ENCODE measurements at regions not wholly inside any gene's neighbourhood (a gene's known extent, or its start where the extent isn't known, plus 50 kb on each side); places are given as distances from the start of the nearest gene placed in this dataset.
"Not testable (repeated sequence)": the region's sequence is repeated elsewhere in the genome, so short reads cannot be mapped to it uniquely, and the experiment has no call there.

DNA sequence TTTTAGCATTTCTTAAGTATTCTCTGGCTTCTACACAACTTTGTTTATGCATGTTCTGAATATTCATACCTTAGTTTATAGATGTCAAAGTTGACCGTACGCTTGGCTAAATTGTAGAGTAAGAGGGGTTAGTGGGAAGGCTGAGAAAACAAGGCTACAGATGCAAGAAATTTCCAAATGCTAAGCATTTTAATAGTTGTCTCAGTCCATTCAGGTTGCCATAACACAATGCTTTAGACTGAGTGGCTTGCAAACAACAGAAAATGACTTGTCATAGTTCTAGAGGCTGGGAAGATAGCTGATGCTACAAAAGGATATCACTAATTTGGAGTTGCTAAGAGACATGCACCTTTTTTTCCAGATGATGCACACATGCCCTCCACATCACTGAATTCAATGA, 53.0 kb upstream of the C1QTNF3 start:
- not testable (repeated sequence) for DNase-seq

DNA sequence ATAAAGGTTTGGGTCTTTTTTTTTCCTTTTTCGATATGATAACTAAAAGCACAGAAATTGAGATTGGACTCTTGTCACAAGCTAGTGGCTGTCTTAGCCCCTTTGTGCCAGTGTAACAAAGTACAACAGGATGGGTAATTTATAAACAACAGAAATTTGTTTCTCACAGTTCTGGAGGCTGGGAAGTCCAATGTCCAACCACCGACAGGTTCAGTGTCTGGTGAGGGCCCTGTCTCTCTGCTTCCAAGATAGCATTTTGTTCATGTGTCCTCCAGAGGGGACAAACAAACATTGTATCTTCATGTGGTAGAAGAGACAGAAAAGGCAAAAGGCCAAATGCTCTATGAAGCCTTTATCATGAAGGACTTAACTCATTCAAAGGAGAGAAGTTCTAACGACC, 56.9 kb upstream of the C1QTNF3 start:
- not testable (repeated sequence) for DNase-seq

DNA sequence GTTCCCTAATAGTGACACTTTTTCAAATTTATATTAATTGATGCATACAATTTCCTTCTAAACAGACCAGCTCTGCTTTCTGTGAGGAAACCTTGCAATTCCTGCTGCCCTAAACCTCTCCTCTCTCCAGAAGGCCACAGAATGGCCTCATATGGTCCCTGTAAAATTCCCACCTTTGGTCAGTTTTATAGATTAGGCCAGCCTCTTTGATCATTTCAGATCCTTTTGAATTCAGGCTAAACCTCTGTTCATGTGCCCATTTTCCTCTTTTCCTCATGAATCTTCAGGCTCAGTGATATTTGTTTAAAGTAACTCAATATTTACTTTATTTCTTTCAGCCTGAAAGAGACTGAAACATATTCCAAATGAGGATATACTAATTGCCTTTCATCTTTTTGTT, 58.6 kb upstream of the C1QTNF3 start:
- DNase-seq: not testable (repeated sequence)

DNA sequence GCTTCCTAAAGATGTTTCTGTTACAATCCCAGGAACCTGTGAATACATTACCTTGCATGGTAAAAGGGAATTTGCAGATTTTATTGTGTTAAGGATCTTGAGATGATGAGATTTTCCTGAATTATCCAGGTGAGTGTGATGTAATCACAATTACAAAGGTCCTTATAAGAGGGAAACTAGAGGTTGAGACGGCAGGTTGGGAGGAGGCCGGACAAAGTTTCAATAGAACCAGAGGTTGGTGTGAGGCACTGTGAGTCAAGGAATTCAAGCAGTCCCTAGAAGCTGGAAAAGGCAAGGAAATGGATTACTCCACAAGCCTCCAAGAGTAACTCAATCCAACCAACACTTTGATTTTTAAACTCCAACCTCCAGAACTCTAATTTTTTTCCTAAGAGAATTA, 65.9 kb upstream of the C1QTNF3 start:
- DNase-seq: not testable (repeated sequence)

DNA sequence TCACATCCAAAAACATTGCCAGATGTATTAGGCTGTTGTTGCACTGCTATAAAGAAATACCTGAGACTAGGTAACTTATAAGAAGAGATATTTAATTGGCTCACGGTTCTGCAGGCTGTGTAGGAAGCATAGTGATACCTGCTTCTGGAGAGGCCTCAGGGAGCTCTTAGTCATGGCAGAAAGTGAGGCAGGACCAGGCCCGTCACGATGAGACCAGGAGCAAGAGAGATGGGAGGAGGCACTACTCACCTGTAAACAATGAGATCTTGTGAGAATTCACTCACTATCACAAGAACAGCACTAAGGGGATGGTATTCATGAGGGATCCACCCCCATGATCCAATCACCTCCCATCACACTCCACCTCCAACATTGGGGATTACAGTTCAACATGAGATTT, 81.3 kb upstream of the C1QTNF3 start:
- not testable (repeated sequence) for DNase-seq

DNA sequence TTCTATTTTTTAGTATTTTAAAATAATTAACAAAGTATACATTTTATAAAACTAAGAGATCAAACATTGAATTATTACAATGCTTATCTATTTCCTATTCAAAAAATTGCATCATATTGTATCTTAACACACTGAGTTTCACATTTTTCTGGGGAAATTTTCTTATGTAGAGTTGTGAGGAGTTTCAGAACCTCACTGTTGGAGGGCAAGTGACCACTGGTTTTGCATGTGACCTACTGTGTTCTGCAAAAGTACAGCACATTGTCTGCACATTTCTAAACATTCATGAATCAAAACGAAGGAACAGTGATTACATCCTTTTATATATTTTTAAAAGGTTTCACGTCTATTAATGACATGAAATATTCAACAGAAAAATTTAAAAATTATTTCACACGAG, 82.3 kb upstream of the C1QTNF3 start:
- DNase-seq: not testable (repeated sequence)

DNA sequence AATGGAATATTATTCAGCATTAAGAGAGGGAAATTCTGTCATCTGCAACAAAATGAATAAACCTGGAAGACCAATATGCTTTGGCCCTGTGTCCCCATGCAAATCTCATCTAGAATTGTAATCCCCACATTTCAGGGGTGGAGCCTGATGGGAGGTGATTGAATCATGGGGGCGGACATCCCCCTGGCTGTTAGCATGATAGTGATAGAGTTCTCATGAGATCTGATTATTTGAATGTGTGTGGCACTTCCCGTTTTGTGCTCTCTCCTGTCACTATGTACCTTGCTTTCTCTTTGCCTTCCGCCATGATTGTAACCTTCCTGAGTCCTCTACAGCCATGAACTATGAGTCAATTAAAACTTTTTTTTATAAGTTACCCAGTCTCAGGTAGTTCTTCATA, 83.7 kb upstream of the C1QTNF3 start:
- not testable (repeated sequence) for DNase-seq

DNA sequence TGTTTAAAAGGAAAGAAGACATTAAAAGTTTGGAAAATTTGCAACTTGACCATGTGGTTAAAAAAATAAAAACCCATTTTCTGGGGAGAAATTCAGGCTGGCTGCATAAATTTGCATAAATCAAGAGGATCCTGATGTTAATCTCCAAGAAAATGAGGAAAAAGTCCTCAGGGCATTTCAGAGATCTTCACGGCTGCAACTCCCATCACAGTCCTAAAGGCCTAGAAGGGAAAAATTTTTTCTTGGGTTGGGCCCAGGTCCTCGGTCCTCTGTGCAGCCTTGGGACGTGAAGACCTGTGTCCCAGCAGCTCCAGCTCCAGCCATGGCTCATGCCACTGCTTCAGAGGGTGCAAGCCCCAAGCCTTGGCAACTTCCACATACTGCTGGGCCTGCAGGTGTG, 84.8 kb upstream of the C1QTNF3 start:
- DNase-seq: not testable (repeated sequence)

DNA sequence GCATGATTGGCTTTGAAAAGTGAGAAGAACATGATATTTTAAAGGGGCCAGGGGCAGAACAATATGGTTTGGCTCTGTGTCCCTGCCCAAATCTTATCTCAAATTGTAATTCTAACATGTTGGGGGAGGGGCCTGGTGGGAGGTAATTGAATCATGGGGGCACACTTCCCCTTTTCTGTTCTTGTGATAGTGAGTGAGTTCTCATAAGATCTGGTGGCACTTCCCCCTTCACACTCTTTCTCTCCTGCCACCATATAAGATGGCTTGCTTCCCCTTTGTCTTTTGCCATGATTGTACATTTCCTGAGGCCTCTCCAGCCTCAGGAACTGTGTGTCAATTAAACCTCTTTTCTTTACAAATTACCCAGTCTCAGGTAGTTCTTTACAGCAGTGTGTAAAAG, 85.9 kb upstream of the C1QTNF3 start:
- DNase-seq: not testable (repeated sequence)

DNA sequence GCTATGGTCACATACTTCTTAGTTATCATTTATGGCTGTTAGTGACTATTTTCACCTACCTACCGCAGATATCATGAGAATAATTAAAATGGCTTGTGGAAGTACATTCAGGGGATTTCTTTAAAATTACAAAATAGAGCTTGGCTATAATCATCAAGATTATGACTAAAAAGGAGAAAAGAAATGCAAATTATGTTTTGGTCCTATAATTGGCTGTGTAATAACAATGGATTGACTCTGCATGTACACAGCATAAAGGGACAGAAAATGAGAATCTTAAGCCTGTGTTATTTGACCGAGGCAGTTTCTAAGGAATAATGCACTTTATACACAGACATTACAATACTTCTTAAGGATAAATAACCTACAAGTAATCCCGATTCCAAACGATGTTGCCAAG, 112.0 kb upstream of the C1QTNF3 start:
- DNase-seq: not testable (repeated sequence)

DNA sequence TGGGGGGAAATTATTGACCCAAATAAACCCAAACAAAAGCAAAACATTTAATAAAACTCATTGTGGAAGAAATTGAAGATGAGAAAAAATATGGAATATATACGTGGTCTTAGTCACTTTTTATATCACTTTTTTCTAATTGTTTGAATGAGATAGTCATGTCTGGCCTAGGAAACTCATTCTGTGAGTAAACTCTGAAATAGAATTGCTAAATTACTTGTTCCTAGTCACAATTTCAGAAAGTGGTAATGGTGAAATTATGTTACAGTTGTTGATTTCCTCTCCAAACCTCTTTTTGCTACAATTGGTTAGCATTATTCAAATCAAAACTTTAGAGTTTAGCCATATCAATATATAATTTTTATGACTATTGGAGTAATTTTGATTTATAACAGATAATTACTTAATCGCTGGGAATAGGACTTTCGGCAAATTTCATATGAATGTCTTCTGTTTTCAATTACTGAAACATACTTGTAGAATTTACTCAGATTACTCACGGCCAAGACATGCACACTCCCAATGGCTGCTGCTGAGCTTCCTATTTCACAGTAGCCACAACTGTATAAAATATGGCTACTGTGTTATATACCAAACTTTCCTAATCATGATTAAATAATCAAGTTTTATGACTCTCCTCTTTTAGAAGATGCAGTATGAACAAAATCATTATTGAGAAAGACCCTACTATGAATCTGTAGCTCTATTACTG, 113.8 kb upstream of the C1QTNF3 start:
- DNase-seq: not testable (repeated sequence)

DNA sequence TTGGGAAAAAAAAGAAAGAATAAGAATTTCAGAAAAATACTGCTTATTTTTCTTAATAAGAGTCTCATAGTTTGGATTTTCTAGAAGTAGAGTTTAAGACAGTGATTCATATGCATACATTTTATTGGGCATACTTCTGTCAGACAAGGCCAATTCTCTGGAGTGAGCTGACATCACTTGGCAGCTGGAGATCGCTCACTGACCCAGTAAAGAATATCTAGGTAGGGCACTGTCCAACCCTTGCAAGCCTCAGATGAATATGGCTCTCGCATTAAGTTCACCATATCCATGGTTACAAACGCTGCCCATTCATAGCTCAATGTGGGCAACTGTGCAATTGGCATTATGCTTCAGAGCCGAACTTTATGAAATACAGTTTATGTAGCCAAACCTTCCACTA, 117.9 kb upstream of the C1QTNF3 start:
- not testable (repeated sequence) for DNase-seq

DNA sequence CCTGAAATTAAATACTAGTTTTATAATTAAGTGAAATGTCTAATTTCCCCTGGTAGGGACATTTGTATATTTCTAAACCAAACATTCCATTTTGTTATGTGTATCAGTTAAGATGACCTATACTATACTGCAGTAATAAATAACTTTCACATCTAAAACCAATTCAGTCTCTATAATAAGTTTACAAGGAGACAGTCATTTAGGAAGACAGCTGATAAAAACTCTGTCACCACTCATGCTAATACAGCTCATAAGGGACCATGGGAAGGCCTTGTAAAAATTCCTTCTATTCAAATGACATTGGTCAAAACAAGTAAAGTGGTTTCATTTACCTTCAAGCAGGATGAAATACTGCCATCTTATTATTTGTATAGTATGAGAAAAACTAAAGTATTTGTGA, 128.4 kb upstream of the C1QTNF3 start:
- DNase-seq: not testable (repeated sequence)

DNA sequence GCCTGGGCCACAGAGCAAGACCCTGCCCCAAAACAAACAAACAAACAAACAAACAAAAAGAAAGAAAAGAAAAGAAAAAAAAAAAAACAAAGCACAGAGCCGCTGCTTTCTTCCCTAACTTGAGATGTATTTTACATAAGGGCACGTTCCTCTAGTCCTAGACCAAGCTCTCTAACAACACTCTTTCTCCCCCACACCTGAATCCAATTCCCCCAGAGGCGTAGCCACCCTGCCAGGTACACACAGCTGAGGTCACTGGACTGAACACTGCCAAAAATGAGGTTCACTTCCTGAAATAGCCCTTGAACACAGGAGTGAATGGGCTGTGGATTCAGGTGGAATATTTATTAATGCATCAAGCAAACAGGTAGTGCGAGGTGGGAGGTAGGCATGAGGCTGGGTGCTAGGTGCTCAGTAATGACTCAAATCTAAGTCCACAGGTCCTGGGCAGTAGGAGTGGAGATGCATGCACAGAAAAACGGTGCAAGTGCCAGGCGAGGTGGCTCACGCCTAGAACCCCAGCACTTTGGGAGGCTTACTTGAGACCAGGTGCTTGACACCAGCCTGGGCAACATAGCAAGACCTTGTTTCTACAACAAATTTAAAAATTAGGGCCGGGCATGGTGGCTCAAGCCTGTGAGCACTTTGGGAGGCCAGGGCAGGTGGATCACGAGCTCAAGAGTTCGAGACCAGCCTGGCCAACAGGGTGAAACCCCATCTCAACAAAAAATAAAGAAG, 136.6 kb upstream of the C1QTNF3 start:
- not testable (repeated sequence) for DNase-seq

DNA sequence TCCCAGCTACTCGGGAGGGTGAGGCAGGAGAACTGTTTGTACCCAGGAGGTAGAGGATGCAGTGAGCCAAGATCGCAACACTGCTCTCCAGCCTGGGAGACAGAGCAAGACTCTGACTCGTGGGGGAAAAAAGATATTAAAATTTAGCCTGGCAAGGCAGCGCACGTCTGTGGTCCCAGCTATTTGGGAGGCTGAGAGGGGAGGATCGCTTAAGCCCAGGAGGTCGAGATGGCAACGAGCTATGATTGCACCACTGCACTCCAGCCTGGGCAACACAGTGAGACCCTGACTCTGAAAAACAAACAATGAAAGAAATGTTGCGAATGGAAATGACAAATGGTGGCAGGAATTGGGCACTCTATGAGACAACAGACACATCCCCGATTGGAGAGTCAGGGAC, 137.2 kb upstream of the C1QTNF3 start:
- DNase-seq: not testable (repeated sequence)

DNA sequence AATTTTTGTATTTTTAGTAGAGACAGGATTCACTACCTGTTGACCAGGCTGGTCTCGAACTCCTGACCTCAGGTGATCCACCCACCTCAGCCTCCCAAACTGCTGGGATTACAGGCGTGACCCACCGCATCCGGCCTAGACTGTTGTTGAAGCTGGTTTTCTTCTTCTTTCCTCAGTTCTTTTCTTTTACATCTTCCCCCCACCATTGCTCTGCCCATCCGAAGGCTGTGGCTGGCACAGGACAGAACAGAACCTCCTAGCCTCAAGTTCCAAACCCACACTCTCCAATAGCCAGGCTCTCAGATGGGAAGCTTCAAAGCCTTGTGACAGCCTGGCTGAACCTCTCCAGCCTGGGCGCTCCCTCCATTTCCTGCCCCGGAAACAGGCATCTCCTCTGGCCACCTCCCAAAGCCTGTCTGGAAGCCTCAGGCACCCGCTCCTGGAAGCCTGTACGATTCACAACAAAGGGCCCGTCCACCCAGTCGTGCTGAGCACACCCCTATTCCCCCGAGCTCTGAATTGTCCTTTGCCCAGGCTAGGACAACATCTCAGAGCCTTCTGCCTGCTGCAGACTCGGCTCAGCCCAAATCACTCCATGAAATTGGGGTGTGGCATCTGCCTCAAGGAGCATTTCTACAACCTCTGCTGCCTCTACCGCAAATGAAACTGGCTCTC, 138.1 kb upstream of the C1QTNF3 start:
- not testable (repeated sequence) for DNase-seq

DNA sequence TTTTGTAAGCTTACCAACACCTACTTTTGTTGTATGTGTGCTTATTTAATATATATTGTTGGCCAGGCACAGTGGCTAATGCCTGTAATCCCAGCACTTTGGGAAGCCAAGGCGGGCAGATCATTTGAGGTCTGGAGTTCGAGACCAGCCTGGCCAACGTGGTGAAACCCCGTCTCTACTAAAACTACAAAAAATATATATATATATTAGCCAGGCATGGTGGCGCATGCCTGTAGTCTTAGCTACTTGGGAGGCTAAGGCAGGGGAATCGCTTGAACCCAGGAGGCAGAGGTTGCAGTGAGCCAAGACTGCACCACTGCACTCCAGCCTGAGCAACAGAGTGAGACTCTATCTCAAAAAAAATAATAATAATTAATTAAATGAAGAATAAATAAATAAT, 142.0 kb upstream of the C1QTNF3 start:
- not testable (repeated sequence) for DNase-seq

DNA sequence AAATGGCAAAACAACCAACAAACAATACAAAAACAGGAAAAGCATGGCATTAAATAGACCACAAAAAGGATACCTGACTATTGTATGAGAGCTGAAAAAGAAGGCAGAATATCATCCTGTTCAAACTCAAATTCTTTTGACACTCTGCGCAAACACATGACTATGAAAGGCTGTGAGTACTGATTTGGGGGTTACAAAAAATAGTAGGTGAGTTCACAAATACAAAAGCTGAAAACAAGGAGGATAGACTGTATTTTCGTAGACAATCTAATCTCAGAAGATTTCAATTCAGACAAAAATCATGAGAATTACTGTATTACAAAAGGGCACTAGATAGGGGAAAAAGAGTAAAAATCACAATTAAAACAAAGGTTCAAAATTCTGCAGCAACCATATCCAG, 142.6 kb upstream of the C1QTNF3 start:
- DNase-seq: not testable (repeated sequence)

DNA sequence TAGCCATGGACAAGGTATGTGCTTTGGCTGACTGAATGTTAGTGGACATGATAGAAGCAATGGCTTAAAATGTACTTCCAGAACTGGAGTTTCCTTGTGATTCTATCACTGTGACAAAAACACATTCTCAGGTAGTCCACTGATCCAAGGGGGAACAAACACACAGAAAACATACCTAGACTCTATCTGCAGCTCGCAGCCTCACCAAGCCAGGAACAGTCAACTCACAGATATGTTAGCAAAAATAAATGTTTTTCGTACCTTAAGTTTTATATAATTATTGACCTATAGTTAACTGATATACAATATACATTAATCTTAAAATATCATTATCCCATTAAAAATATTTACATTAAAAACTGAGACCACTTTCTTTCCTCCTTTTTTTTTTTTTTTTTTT, 143.1 kb upstream of the C1QTNF3 start:
- DNase-seq: not testable (repeated sequence)

DNA sequence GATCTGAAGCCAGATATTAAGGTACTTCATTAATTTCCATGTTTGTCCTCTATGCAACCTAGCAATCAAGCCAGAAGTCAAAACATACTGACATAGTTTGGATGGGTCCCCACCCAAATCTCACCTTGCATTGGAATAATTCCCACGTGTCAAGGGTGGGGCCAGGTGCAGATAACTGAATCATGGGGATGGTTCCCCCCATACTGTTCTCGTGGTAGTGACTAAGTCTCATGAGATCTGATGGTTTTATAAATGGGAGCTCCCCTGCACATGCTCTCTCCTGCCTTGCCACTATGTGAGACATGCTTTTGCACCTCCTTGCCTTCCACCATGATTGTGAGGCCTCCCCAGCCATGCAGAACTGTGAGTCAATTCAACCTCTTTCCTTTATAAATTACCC, 143.9 kb upstream of the C1QTNF3 start:
- DNase-seq: not testable (repeated sequence)

DNA sequence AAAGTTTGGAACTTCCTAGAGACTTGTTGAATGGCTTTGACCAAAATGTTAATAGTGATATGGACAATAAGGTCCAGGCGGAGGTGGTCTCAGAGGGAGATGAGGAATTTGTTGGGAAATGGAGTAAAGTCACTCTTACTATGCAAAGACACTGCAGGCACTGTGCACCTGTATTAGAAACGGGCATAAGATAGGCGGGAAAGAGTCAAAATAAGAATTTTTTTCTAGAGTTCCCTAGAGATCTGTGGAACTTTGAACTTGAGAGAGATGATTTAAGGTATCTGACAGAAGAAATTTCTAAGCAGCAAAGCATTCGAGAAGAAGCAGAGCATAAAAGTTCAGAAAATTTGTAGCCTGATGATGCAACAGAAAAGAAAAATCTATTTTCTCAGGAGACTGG, 144.4 kb upstream of the C1QTNF3 start:
- not testable (repeated sequence) for DNase-seq

DNA sequence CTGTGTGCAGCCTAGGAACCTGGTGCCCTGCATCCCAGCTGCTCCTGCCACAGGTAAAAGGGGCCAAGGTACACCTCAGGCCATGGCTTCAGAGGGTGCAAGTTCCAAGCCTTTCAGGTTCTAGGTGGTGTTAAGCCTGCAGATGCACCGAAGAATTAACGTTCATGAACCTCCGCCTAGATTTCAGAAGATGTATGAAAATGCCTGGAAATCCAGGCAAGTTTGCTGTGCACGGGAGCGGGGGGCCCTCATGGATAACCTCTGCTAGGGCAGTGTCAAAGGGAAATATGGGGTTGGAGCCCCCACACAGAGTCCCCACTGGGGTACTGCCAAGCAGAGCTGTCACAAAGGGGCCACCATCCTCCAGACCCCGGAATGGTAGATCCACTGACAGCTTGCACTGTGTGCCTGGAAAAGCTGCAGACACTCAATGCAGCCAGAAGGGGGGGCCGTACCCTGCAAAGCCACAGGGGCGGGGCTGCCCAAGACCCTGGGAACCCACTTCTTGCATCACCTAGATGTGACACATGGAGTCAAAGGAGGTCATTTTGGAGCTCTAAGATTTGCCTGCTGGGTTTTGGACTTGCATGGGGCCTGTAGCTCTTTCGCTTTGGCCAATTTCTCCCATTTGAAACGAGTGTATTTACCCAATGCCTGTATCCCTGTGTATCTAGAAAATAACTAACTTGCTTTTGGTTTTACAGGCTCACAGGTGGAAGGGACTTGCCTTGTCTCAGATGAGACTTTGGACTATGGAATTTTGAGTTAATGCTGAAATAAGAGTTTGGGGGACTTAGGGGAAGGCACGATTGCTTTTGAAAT, 145.2 kb upstream of the C1QTNF3 start:
- not testable (repeated sequence) for DNase-seq

DNA sequence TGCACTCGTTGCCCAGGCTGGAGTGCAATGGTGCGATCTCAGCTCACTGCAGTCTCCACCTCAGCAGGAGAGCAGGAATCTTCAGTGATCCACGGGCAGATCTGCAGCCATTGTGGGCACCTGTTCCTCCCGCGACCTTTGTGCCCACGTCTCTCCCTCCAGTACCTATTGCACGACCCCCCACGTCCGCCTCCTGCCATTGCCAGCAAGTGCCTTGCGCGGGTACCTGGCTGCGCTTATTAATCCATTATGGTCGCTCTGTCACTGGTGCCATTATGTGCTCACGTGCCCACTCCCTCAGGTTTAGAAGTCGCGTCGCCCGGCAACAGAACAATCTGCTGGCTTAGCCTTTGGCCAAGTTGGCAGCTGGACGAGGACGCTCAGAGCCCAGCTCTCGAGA, 146.2 kb upstream of the C1QTNF3 start:
- not testable (repeated sequence) for DNase-seq

Data from 8988T (cell line).